Gastrocnemius medialis (tissue), 4 donors: ENCODE measurements at regions not wholly inside any gene's neighbourhood (a gene's known extent, or its start where the extent isn't known, plus 50 kb on each side); places are given as distances from the start of the nearest gene placed in this dataset.
"Not testable (repeated sequence)": the region's sequence is repeated elsewhere in the genome, so short reads cannot be mapped to it uniquely, and the experiment has no call there.

Source experiments
- CTCF ChIP-seq, 5 experiments: fragments of 450-650 bp in 3 of 5; fragments of 200-600 bp in 2 of 5; sonication (generic) in 2 of 5; IDR thresholded peaks in 4 of 5; conservative IDR thresholded peaks in 1 of 5; 1 replicate in 4 of 5; 2 replicates in 1 of 5; pipeline ENCODE4 v1.5.1; 2016 to 2019; ENCODE audit warnings: antibody characterized with exemption in 5 of 5, mild to moderate bottlenecking in 3 of 5, moderate library complexity in 3 of 5
- POLR2A ChIP-seq, 2 donors: fragments of 450-650 bp; IDR thresholded peaks; one replicate each; pipeline ENCODE4 v1.6.1; 2017; ENCODE audit warnings: antibody characterized with exemption in 2 of 2, mild to moderate bottlenecking in 2 of 2, moderate library complexity in 2 of 2

GRCh38 chr5:177875900-177876238 is 93.2 kb upstream of the FAM153A start:
- not testable (repeated sequence) for TF ChIP-seq POLR2A (IDR thresholded peaks at IDR 0.05); CTCF (IDR thresholded peaks at IDR 0.05 in 4 of 5, conservative IDR thresholded peaks at IDR 0.05 in 1 of 5)
